GM23338 (cell line): ENCODE measurements at regions not wholly inside any gene's neighbourhood (a gene's known extent, or its start where the extent isn't known, plus 50 kb on each side); places are given as distances from the start of the nearest gene placed in this dataset.

Experiments
- ATAC-seq: fragments of 200-7000 bp; cut with Tn5 transposase; 3 replicates; pipeline ENCODE4 v1.9.1; 2020
- DNase-seq: peaks from one replicate; pipeline ENCODE4 v3.0.0-alpha.2; 2015; ENCODE audit warnings: low spot score
- H2AFZ ChIP-seq: fragments of 200-600 bp; sonication (generic); 2 replicates; pipeline ENCODE4 v1.8.0; 2016; ENCODE audit warnings: antibody characterized with exemption, mild to moderate bottlenecking, moderate library complexity
- H3F3A ChIP-seq: fragments of 200-600 bp; sonication (generic); replicated peaks from 2 replicates; pipeline ENCODE4 v1.8.0; 2017; ENCODE audit warnings: antibody characterized with exemption, mixed run types, low read depth
- H3K27ac ChIP-seq: fragments of 200-600 bp; sonication (generic); 2 replicates; pipeline ENCODE4 v1.6.1; 2016; ENCODE audit warnings: low read depth
- H3K27me3 ChIP-seq: fragments of 200-600 bp; sonication (generic); 2 replicates; pipeline ENCODE4 v1.8.0; 2016; ENCODE audit warnings: mild to moderate bottlenecking, mixed run types, moderate library complexity; ENCODE audit not compliant: insufficient read depth
- H3K36me3 ChIP-seq: fragments of 200-600 bp; sonication (generic); 2 replicates; pipeline ENCODE4 v1.8.0; 2016; ENCODE audit warnings: mild to moderate bottlenecking; ENCODE audit not compliant: insufficient read depth
- H3K4me1 ChIP-seq: fragments of 200-600 bp; sonication (generic); 2 replicates; pipeline ENCODE4 v1.8.0; 2016; ENCODE audit warnings: mild to moderate bottlenecking, moderate library complexity; ENCODE audit not compliant: insufficient read depth
- H3K4me2 ChIP-seq: fragments of 200-600 bp; sonication (generic); 2 replicates; pipeline ENCODE4 v1.7.1; 2017; ENCODE audit warnings: mixed run types
- H3K4me3 ChIP-seq: fragments of 200-600 bp; sonication (generic); 2 replicates; pipeline ENCODE4 v1.6.1; 2016; ENCODE audit warnings: mixed run types
- H3K79me2 ChIP-seq: fragments of 200-600 bp; sonication (generic); replicated peaks from 2 replicates; pipeline ENCODE4 v1.8.0; 2017; ENCODE audit warnings: mild to moderate bottlenecking; ENCODE audit not compliant: insufficient read depth
- H3K9me2 ChIP-seq: fragments of 200-600 bp; sonication (generic); 2 replicates; pipeline ENCODE4 v1.8.0; 2017; ENCODE audit not compliant: insufficient read depth
- H4K20me1 ChIP-seq: fragments of 200-600 bp; sonication (generic); replicated peaks from 2 replicates; pipeline ENCODE4 v1.8.0; 2017; ENCODE audit warnings: mild to moderate bottlenecking; ENCODE audit not compliant: insufficient read depth
- H3K27ac Mint-ChIP-seq: 2 replicates; pipeline ENCODE4 v1.8.0; 2020; ENCODE audit warnings: inconsistent platforms, mild to moderate bottlenecking, moderate library complexity, mixed read lengths
- H3K27me3 Mint-ChIP-seq: 3 replicates; pipeline ENCODE4 v1.8.0; 2022; ENCODE audit warnings: low read depth, mild to moderate bottlenecking, moderate library complexity, mixed read lengths, inconsistent platforms; ENCODE audit not compliant: insufficient read depth, poor library complexity
- H3K36me3 Mint-ChIP-seq: 3 replicates; pipeline ENCODE4 v1.8.0; 2021; ENCODE audit warnings: low read depth, mild to moderate bottlenecking, inconsistent platforms, moderate library complexity, mixed read lengths
- H3K4me1 Mint-ChIP-seq: 3 replicates; pipeline ENCODE4 v1.8.0; 2020; ENCODE audit warnings: mild to moderate bottlenecking, inconsistent platforms, mixed read lengths
- H3K4me3 Mint-ChIP-seq: 3 replicates; pipeline ENCODE4 v1.8.0; 2021; ENCODE audit warnings: moderate library complexity, mild to moderate bottlenecking, inconsistent platforms, mixed read lengths
- H3K9me3 Mint-ChIP-seq: 3 replicates; pipeline ENCODE4 v1.8.0; 2020; ENCODE audit warnings: moderate library complexity, mild to moderate bottlenecking, inconsistent platforms, mixed read lengths
- CREB1 ChIP-seq: fragments of 250-450 bp; sonication (Bioruptor Pico); IDR thresholded peaks from 2 replicates; pipeline ENCODE4 v1.5.0; 2020; ENCODE audit warnings: low read depth, mild to moderate bottlenecking, moderate library complexity
- JUNB ChIP-seq: IDR thresholded peaks from one replicate; pipeline ENCODE4 v1.6.1; 2016; ENCODE audit warnings: antibody characterized with exemption; ENCODE audit not compliant: unreplicated experiment
- NANOG ChIP-seq: IDR thresholded peaks from 2 replicates; pipeline ENCODE4 v1.6.1; 2016; ENCODE audit warnings: antibody characterized with exemption, borderline replicate concordance
- ZNF114 ChIP-seq: fragments of 250-450 bp; sonication (Bioruptor Pico); IDR thresholded peaks from 2 replicates; pipeline ENCODE4 v1.5.0; 2020; ENCODE audit warnings: mild to moderate bottlenecking, moderate library complexity
- ZNF331 ChIP-seq: fragments of 250-450 bp; sonication (Bioruptor Pico); IDR thresholded peaks from 2 replicates; pipeline ENCODE4 v1.5.0; 2020; ENCODE audit warnings: low read depth, mild to moderate bottlenecking, moderate library complexity
- TF ChIP-seq, protein P1 (sequence below), 2 experiments: fragments of 200-600 bp in 1 of 2; sonication (generic) in 1 of 2; conservative IDR thresholded peaks; 2 replicates each; pipeline versions ENCODE4 v1.5.1 to v1.6.1; 2016 to 2017; ENCODE audit warnings: antibody characterized with exemption in 2 of 2, low read depth in 2 of 2, mild to moderate bottlenecking in 2 of 2, moderate library complexity in 1 of 2
- TF ChIP-seq, protein P2 (sequence below): IDR thresholded peaks from 2 replicates; pipeline ENCODE4 v1.6.1; 2016; ENCODE audit warnings: antibody characterized with exemption
- TF ChIP-seq, protein P3 (sequence below): IDR thresholded peaks from one replicate; pipeline ENCODE4 v1.6.1; 2018; ENCODE audit warnings: antibody characterized with exemption; ENCODE audit not compliant: unreplicated experiment

DNA sequence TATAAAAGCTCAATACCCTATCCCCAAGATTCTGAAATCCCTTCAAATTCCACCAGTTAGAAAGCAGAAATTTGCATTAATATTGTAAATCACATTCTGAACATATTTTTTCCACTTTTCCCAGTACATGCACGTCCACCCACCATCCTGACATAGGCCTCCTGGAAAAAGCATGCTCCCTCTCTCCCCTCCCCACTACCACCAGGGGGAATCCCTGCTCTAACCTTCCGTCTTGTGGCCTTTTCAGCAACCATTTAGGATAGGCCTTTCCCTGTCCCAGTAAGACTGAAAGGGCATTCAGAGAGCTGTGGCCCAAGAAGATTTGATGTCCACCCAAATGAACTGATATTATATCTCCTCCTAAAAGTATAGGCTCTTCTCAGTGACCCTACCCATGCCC, 182.1 kb downstream of the ARRDC4 start:
- Histone ChIP-seq H3K27ac (no peak overlapping the region), H3K4me2 (no peak overlapping the region), H4K20me1 (no peaks in the 10 kb centered on the region), H3K4me3 (no peak overlapping the region), H3K27me3 (no peaks in the 10 kb centered on the region), H3K9me2 (0 out of 2 replicates have a peak, but pooled peaks cover 3% of the 10 kb centered on the region), H3F3A (no peaks in the 10 kb centered on the region), H3K36me3 (no peaks in the 10 kb centered on the region), H2AFZ (peak overlapping the region; percentile 35), H3K79me2 (no peaks in the 10 kb centered on the region), H3K4me1 (no peaks in the 10 kb centered on the region)
- ATAC-seq, result peak; percentile 92
- Mint-ChIP-seq H3K27ac (no peak overlapping the region), H3K4me3 (no peak overlapping the region), H3K4me1 (peaks cover 27% of the 10 kb centered on the region), H3K36me3 (no peaks in the 10 kb centered on the region), H3K9me3 (no peaks in the 10 kb centered on the region), H3K27me3 (peaks cover 3% of the 10 kb centered on the region)
- TF ChIP-seq, protein P1, sequence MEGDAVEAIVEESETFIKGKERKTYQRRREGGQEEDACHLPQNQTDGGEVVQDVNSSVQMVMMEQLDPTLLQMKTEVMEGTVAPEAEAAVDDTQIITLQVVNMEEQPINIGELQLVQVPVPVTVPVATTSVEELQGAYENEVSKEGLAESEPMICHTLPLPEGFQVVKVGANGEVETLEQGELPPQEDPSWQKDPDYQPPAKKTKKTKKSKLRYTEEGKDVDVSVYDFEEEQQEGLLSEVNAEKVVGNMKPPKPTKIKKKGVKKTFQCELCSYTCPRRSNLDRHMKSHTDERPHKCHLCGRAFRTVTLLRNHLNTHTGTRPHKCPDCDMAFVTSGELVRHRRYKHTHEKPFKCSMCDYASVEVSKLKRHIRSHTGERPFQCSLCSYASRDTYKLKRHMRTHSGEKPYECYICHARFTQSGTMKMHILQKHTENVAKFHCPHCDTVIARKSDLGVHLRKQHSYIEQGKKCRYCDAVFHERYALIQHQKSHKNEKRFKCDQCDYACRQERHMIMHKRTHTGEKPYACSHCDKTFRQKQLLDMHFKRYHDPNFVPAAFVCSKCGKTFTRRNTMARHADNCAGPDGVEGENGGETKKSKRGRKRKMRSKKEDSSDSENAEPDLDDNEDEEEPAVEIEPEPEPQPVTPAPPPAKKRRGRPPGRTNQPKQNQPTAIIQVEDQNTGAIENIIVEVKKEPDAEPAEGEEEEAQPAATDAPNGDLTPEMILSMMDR (conservative IDR thresholded peaks at IDR 0.05; ENCODE audit: low read depth in 2 of 2), result peak; percentile 59 to 86
- TF ChIP-seq JUNB, result no peak
- peak; percentile 57 for DNase-seq

DNA sequence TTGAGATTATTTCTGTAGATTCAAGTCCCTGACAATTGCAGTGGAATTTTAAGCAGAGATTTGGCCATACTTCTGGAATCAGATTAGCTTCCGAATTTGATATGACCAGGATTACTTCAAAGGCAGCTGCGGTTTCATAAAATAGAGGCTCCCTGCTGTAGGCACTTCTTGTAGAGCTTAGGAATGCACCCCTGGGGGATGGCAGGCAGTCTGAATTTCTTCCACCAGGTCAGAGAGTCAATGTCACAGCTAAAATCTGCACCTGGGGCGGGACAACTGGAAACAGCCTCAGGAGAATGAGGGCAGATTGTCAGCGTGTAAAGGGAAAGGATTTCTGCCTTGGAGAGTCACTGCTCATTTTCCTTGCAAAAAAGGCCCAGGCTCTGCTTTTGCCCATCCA, 182.6 kb downstream of the ARRDC4 start:
- Mint-ChIP-seq H3K27me3 (peaks cover 3% of the 10 kb centered on the region), H3K4me3 (no peak overlapping the region), H3K9me3 (no peaks in the 10 kb centered on the region), H3K27ac (no peak overlapping the region), H3K36me3 (no peaks in the 10 kb centered on the region), H3K4me1 (peaks cover 27% of the 10 kb centered on the region)
- H3K9me2 ChIP-seq, result 0 out of 2 replicates have a peak, but pooled peaks cover 3% of the 10 kb centered on the region
- no peak overlapping the region for H3K27ac ChIP-seq
- DNase-seq (no peak), ATAC-seq (peak; percentile 52)
- no peaks in the 10 kb centered on the region for H3F3A ChIP-seq
- H3K4me3 ChIP-seq, result no peak overlapping the region
- no peaks in the 10 kb centered on the region for H3K4me1 ChIP-seq
- no peaks in the 10 kb centered on the region for H3K27me3 ChIP-seq
- no peaks in the 10 kb centered on the region for H3K79me2 ChIP-seq
- peak overlapping the region; percentile 35; the same call in 1 of the 2 replicates for H2AFZ ChIP-seq
- no peaks in the 10 kb centered on the region for H4K20me1 ChIP-seq
- H3K4me2 ChIP-seq, result no peak overlapping the region
- H3K36me3 ChIP-seq, result no peaks in the 10 kb centered on the region
- TF ChIP-seq ZNF114 (CRISPR knock-in tag) (no peak), ZNF331 (CRISPR knock-in tag) (no peak), NANOG (no peak), CREB1 (CRISPR knock-in tag) (no peak)
- TF ChIP-seq, protein P2, sequence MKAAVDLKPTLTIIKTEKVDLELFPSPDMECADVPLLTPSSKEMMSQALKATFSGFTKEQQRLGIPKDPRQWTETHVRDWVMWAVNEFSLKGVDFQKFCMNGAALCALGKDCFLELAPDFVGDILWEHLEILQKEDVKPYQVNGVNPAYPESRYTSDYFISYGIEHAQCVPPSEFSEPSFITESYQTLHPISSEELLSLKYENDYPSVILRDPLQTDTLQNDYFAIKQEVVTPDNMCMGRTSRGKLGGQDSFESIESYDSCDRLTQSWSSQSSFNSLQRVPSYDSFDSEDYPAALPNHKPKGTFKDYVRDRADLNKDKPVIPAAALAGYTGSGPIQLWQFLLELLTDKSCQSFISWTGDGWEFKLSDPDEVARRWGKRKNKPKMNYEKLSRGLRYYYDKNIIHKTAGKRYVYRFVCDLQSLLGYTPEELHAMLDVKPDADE, result no peak
- TF ChIP-seq, protein P1 (conservative IDR thresholded peaks at IDR 0.05; ENCODE audit: low read depth in 2 of 2), result no peak
- TF ChIP-seq, protein P3, sequence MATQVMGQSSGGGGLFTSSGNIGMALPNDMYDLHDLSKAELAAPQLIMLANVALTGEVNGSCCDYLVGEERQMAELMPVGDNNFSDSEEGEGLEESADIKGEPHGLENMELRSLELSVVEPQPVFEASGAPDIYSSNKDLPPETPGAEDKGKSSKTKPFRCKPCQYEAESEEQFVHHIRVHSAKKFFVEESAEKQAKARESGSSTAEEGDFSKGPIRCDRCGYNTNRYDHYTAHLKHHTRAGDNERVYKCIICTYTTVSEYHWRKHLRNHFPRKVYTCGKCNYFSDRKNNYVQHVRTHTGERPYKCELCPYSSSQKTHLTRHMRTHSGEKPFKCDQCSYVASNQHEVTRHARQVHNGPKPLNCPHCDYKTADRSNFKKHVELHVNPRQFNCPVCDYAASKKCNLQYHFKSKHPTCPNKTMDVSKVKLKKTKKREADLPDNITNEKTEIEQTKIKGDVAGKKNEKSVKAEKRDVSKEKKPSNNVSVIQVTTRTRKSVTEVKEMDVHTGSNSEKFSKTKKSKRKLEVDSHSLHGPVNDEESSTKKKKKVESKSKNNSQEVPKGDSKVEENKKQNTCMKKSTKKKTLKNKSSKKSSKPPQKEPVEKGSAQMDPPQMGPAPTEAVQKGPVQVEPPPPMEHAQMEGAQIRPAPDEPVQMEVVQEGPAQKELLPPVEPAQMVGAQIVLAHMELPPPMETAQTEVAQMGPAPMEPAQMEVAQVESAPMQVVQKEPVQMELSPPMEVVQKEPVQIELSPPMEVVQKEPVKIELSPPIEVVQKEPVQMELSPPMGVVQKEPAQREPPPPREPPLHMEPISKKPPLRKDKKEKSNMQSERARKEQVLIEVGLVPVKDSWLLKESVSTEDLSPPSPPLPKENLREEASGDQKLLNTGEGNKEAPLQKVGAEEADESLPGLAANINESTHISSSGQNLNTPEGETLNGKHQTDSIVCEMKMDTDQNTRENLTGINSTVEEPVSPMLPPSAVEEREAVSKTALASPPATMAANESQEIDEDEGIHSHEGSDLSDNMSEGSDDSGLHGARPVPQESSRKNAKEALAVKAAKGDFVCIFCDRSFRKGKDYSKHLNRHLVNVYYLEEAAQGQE, result no peak
